GM23338 (cell line): ENCODE measurements at regions not wholly inside any gene's neighbourhood (a gene's known extent, or its start where the extent isn't known, plus 50 kb on each side); places are given as distances from the start of the nearest gene placed in this dataset.

Experiments used
- ATAC-seq: fragments of 200-7000 bp; cut with Tn5 transposase; 3 replicates; pipeline ENCODE4 v1.9.1; 2020
- DNase-seq: peaks from one replicate; pipeline ENCODE4 v3.0.0-alpha.2; 2015; ENCODE audit warnings: low spot score
- H2AFZ ChIP-seq: fragments of 200-600 bp; sonication (generic); 2 replicates; pipeline ENCODE4 v1.8.0; 2016; ENCODE audit warnings: antibody characterized with exemption, mild to moderate bottlenecking, moderate library complexity
- H3F3A ChIP-seq: fragments of 200-600 bp; sonication (generic); replicated peaks from 2 replicates; pipeline ENCODE4 v1.8.0; 2017; ENCODE audit warnings: antibody characterized with exemption, mixed run types, low read depth
- H3K27ac ChIP-seq: fragments of 200-600 bp; sonication (generic); 2 replicates; pipeline ENCODE4 v1.6.1; 2016; ENCODE audit warnings: low read depth
- H3K27me3 ChIP-seq: fragments of 200-600 bp; sonication (generic); 2 replicates; pipeline ENCODE4 v1.8.0; 2016; ENCODE audit warnings: mild to moderate bottlenecking, mixed run types, moderate library complexity; ENCODE audit not compliant: insufficient read depth
- H3K36me3 ChIP-seq: fragments of 200-600 bp; sonication (generic); 2 replicates; pipeline ENCODE4 v1.8.0; 2016; ENCODE audit warnings: mild to moderate bottlenecking; ENCODE audit not compliant: insufficient read depth
- H3K4me1 ChIP-seq: fragments of 200-600 bp; sonication (generic); 2 replicates; pipeline ENCODE4 v1.8.0; 2016; ENCODE audit warnings: mild to moderate bottlenecking, moderate library complexity; ENCODE audit not compliant: insufficient read depth
- H3K4me2 ChIP-seq: fragments of 200-600 bp; sonication (generic); 2 replicates; pipeline ENCODE4 v1.7.1; 2017; ENCODE audit warnings: mixed run types
- H3K4me3 ChIP-seq: fragments of 200-600 bp; sonication (generic); 2 replicates; pipeline ENCODE4 v1.6.1; 2016; ENCODE audit warnings: mixed run types
- H3K79me2 ChIP-seq: fragments of 200-600 bp; sonication (generic); replicated peaks from 2 replicates; pipeline ENCODE4 v1.8.0; 2017; ENCODE audit warnings: mild to moderate bottlenecking; ENCODE audit not compliant: insufficient read depth
- H3K9me2 ChIP-seq: fragments of 200-600 bp; sonication (generic); 2 replicates; pipeline ENCODE4 v1.8.0; 2017; ENCODE audit not compliant: insufficient read depth
- H4K20me1 ChIP-seq: fragments of 200-600 bp; sonication (generic); replicated peaks from 2 replicates; pipeline ENCODE4 v1.8.0; 2017; ENCODE audit warnings: mild to moderate bottlenecking; ENCODE audit not compliant: insufficient read depth
- H3K27ac Mint-ChIP-seq: 2 replicates; pipeline ENCODE4 v1.8.0; 2020; ENCODE audit warnings: inconsistent platforms, mild to moderate bottlenecking, moderate library complexity, mixed read lengths
- H3K27me3 Mint-ChIP-seq: 3 replicates; pipeline ENCODE4 v1.8.0; 2022; ENCODE audit warnings: low read depth, mild to moderate bottlenecking, moderate library complexity, mixed read lengths, inconsistent platforms; ENCODE audit not compliant: insufficient read depth, poor library complexity
- H3K36me3 Mint-ChIP-seq: 3 replicates; pipeline ENCODE4 v1.8.0; 2021; ENCODE audit warnings: low read depth, mild to moderate bottlenecking, inconsistent platforms, moderate library complexity, mixed read lengths
- H3K4me1 Mint-ChIP-seq: 3 replicates; pipeline ENCODE4 v1.8.0; 2020; ENCODE audit warnings: mild to moderate bottlenecking, inconsistent platforms, mixed read lengths
- H3K4me3 Mint-ChIP-seq: 3 replicates; pipeline ENCODE4 v1.8.0; 2021; ENCODE audit warnings: moderate library complexity, mild to moderate bottlenecking, inconsistent platforms, mixed read lengths
- H3K9me3 Mint-ChIP-seq: 3 replicates; pipeline ENCODE4 v1.8.0; 2020; ENCODE audit warnings: moderate library complexity, mild to moderate bottlenecking, inconsistent platforms, mixed read lengths
- CREB1 ChIP-seq: fragments of 250-450 bp; sonication (Bioruptor Pico); IDR thresholded peaks from 2 replicates; pipeline ENCODE4 v1.5.0; 2020; ENCODE audit warnings: low read depth, mild to moderate bottlenecking, moderate library complexity
- CTCF ChIP-seq, 2 experiments: fragments of 200-600 bp in 1 of 2; sonication (generic) in 1 of 2; conservative IDR thresholded peaks; 2 replicates each; pipeline versions ENCODE4 v1.5.1 to v1.6.1; 2016 to 2017; ENCODE audit warnings: antibody characterized with exemption in 2 of 2, low read depth in 2 of 2, mild to moderate bottlenecking in 2 of 2, moderate library complexity in 1 of 2
- ETS1 ChIP-seq: IDR thresholded peaks from 2 replicates; pipeline ENCODE4 v1.6.1; 2016; ENCODE audit warnings: antibody characterized with exemption
- EZH2 ChIP-seq: fragments of 200-600 bp; sonication (generic); IDR thresholded peaks from one replicate; pipeline ENCODE4 v1.8.0; 2017; ENCODE audit warnings: antibody characterized with exemption, mild to moderate bottlenecking, low read depth; ENCODE audit not compliant: unreplicated experiment
- EZH2phosphoT487 ChIP-seq: fragments of 200-600 bp; sonication (generic); IDR thresholded peaks from one replicate; pipeline ENCODE4 v1.8.1; 2018; ENCODE audit warnings: antibody characterized with exemption; ENCODE audit not compliant: unreplicated experiment
- JUNB ChIP-seq: IDR thresholded peaks from one replicate; pipeline ENCODE4 v1.6.1; 2016; ENCODE audit warnings: antibody characterized with exemption; ENCODE audit not compliant: unreplicated experiment
- NANOG ChIP-seq: IDR thresholded peaks from 2 replicates; pipeline ENCODE4 v1.6.1; 2016; ENCODE audit warnings: antibody characterized with exemption, borderline replicate concordance
- POLR2AphosphoS5 ChIP-seq: IDR thresholded peaks from 2 replicates; pipeline ENCODE4 v1.6.1; 2016; ENCODE audit warnings: antibody characterized with exemption, low read depth
- REST ChIP-seq: IDR thresholded peaks from one replicate; pipeline ENCODE4 v1.6.1; 2018; ENCODE audit warnings: antibody characterized with exemption; ENCODE audit not compliant: unreplicated experiment
- STAT1 ChIP-seq: IDR thresholded peaks from one replicate; pipeline ENCODE4 v1.6.1; 2016; ENCODE audit warnings: antibody characterized with exemption; ENCODE audit not compliant: unreplicated experiment
- ZNF114 ChIP-seq: fragments of 250-450 bp; sonication (Bioruptor Pico); IDR thresholded peaks from 2 replicates; pipeline ENCODE4 v1.5.0; 2020; ENCODE audit warnings: mild to moderate bottlenecking, moderate library complexity
- ZNF331 ChIP-seq: fragments of 250-450 bp; sonication (Bioruptor Pico); IDR thresholded peaks from 2 replicates; pipeline ENCODE4 v1.5.0; 2020; ENCODE audit warnings: low read depth, mild to moderate bottlenecking, moderate library complexity

GRCh38 chr6:130769861-130770260 is 57.3 kb upstream of the SMLR1 start (continued):
- TF ChIP-seq ETS1 (no peak), JUNB (no peak), NANOG (no peak), ZNF331 (CRISPR knock-in tag) (no peak), POLR2AphosphoS5 (no peak), STAT1 (no peak), ZNF114 (CRISPR knock-in tag) (no peak)

- H3K27me3 Mint-ChIP-seq: peaks cover 4% of the 10 kb centered on the region
- Histone ChIP-seq H4K20me1 (no peaks in the 10 kb centered on the region), H3K9me2 (0 out of 2 replicates have a peak, but pooled peaks cover under 1% of the 10 kb centered on the region), H3K4me3 (no peak overlapping the region), H3K36me3 (no peaks in the 10 kb centered on the region), H3K27me3 (no peaks in the 10 kb centered on the region), H3K79me2 (no peaks in the 10 kb centered on the region), H3K4me2 (no peak overlapping the region), H3K27ac (no peak overlapping the region), H3F3A (no peaks in the 10 kb centered on the region), H3K4me1 (no peaks in the 10 kb centered on the region), H2AFZ (no peak overlapping the region)
- no peak for DNase-seq
- no peak overlapping the region for H3K27ac Mint-ChIP-seq
- H3K4me1 Mint-ChIP-seq: no peaks in the 10 kb centered on the region; the same call in 2 of the 3 replicates
- no peak for ATAC-seq
- no peaks in the 10 kb centered on the region for H3K9me3 Mint-ChIP-seq
- H3K36me3 Mint-ChIP-seq: no peaks in the 10 kb centered on the region
- H3K4me3 Mint-ChIP-seq: no peak overlapping the region
- TF ChIP-seq REST (no peak), EZH2 (no peak), CTCF (conservative IDR thresholded peaks at IDR 0.05; ENCODE audit: low read depth in 2 of 2) (no peak), POLR2AphosphoS5 (no peak), ETS1 (no peak), JUNB (no peak), CREB1 (CRISPR knock-in tag) (no peak), ZNF331 (CRISPR knock-in tag) (no peak), ZNF114 (CRISPR knock-in tag) (no peak), EZH2phosphoT487 (no peak), NANOG (no peak)
Measured at GRCh38 chr6:130771741-130772140, 55.5 kb upstream of the SMLR1 start.
